ENCODE measurements at regions not wholly inside any gene's neighbourhood (a gene's known extent, or its start where the extent isn't known, plus 50 kb on each side); places are given as distances from the start of the nearest gene placed in this dataset.

DNA sequence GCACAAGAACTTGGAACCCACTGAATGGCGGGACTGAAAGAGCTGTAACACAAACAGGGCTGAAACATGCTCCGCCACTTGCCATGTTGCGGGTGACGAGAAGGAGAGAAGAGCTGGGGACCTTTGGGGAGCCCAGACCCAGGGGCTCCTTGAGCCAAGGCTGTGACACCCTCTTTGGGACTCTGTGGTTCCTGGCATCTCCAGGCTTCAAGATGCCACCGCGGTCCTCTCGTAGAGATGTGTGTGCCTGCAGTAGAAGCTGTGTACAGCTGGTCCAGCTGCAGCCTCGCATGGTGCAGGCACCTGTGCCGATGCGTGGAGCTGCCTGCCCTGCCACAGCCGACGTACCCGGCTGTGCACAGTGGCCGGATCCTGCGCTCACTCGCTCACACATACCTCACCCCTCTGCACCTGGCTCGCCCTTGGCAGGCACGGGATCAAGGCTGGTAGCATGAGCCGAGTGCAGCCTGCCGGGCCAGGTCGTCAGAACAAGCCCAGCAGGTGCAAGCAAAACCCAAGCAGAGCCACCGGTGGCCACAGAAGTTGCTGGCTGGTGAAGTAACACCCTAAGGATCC lies 1385.8 kb downstream of the PCDH9 start:
- H3K4me3 ChIP-seq (ENCODE audit: control insufficient read depth, low read depth, low read length), result no peak overlapping the region
- DNase-seq (ENCODE audit: low read depth), result no peak
- TF ChIP-seq, protein P1, sequence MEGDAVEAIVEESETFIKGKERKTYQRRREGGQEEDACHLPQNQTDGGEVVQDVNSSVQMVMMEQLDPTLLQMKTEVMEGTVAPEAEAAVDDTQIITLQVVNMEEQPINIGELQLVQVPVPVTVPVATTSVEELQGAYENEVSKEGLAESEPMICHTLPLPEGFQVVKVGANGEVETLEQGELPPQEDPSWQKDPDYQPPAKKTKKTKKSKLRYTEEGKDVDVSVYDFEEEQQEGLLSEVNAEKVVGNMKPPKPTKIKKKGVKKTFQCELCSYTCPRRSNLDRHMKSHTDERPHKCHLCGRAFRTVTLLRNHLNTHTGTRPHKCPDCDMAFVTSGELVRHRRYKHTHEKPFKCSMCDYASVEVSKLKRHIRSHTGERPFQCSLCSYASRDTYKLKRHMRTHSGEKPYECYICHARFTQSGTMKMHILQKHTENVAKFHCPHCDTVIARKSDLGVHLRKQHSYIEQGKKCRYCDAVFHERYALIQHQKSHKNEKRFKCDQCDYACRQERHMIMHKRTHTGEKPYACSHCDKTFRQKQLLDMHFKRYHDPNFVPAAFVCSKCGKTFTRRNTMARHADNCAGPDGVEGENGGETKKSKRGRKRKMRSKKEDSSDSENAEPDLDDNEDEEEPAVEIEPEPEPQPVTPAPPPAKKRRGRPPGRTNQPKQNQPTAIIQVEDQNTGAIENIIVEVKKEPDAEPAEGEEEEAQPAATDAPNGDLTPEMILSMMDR (conservative IDR thresholded peaks at IDR 0.05; ENCODE audit: control insufficient read depth, insufficient read depth, low read depth, low read length), result no peak

DNA sequence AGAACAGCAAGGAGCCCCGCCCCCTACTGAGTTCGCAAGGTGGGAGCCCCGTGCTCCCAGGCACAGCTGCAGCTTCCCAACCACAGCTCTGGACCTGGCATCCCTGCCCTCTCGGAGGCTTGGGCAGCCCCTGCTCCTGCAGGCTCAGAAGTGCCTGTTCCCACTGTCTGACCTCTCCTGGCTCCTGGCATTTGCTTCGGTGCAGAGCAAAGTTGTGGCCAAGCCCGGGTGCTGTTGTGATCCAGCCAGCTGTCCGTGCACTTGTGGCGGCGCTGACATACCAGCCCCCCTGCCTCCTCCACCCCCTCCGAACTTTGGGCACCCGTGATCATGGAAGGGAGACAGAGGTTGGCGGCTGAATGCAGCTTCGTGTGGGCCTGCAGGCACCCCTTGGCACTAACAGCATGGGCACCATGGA lies 1386.8 kb downstream of the PCDH9 start:
- DNase-seq (ENCODE audit: low read depth), result no peak
- TF ChIP-seq, protein P1 (conservative IDR thresholded peaks at IDR 0.05; ENCODE audit: control insufficient read depth, insufficient read depth, low read depth, low read length), result no peak
- no peak overlapping the region for H3K4me3 ChIP-seq (ENCODE audit: control insufficient read depth, low read depth, low read length)

GRCh38 chr13:65841156-65841555 lies 1389.0 kb downstream of the PCDH9 start:
- DNase-seq (ENCODE audit: low read depth), result no peak
- TF ChIP-seq, protein P1 (conservative IDR thresholded peaks at IDR 0.05; ENCODE audit: control insufficient read depth, insufficient read depth, low read depth, low read length), result no peak
- no peak overlapping the region for H3K4me3 ChIP-seq (ENCODE audit: control insufficient read depth, low read depth, low read length)

DNA sequence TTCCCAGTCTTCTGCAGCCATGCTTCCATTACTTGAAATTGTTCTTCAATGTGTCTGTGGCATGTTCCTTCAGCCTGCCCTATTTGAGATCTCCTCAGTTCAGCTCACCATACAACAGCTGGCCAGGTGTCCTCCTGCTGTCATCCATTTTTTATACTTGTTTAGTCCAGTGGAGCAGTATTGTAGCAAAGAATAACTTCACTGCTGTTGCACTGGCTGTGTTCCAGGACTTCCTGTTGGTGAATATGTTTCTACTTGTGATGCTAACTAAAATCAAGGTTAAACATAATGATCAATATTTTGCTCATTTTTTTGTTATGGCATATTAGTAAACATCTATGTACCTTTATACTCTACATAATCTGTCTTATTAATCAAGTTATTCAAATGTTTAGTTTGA lies 1394.1 kb downstream of the PCDH9 start:
- DNase-seq (ENCODE audit: low read depth), result no peak
- TF ChIP-seq, protein P1 (conservative IDR thresholded peaks at IDR 0.05; ENCODE audit: control insufficient read depth, insufficient read depth, low read depth, low read length), result no peak
- H3K4me3 ChIP-seq (ENCODE audit: control insufficient read depth, low read depth, low read length), result no peak overlapping the region

- H3K4me3 ChIP-seq (ENCODE audit: control insufficient read depth, low read depth, low read length), result no peak overlapping the region
- DNase-seq (ENCODE audit: low read depth), result peak; percentile 11
- TF ChIP-seq, protein P1 (conservative IDR thresholded peaks at IDR 0.05; ENCODE audit: control insufficient read depth, insufficient read depth, low read depth, low read length), result no peak
Observed at GRCh38 chr13:65834897-65835296, 1395.2 kb downstream of the PCDH9 start.

DNA sequence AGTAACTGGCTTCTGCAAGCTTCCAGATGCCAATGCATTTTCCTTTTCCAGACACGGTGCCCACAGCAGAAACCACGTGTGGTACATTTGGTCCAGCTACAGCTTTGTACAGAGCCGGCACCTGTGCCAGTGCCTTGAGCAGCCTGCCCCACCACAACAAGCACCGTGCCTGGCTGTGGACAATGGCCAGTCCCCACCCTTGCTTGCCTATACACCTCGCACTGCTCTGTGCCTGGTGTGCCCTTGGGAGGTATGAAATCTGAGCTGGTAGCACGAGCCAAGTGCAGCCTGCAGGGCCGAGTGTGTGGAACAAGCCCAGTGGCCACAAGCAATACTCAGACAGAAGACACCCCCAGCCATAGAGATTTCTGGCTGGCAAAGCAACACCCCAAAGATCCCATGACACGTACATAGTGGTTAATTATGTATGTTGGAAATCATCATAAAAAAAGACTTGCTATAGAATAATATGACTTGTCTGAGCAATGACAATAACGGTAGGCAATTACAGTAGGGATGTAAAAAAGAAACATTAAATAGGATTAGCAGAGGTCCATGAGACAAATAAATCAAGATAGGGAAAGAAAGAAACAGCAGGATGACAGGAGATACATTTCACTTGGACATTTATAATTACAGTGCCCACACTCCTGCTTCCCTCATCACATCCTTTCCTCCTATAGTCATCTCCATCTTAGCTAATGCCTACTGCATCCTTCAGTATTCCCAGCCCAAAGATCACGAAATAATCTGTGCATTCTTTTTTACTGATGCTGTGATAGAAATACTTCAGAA lies 1399.5 kb downstream of the PCDH9 start:
- TF ChIP-seq, protein P1 (conservative IDR thresholded peaks at IDR 0.05; ENCODE audit: control insufficient read depth, insufficient read depth, low read depth, low read length), result no peak
- H3K4me3 ChIP-seq (ENCODE audit: control insufficient read depth, low read depth, low read length), result no peak overlapping the region
- DNase-seq (ENCODE audit: low read depth), result no peak

Data from fibroblast of mammary gland (primary cell).